HFF-Myc (cell line): ENCODE measurements at regions not wholly inside any gene's neighbourhood (a gene's known extent, or its start where the extent isn't known, plus 50 kb on each side); places are given as distances from the start of the nearest gene placed in this dataset.
A peak's percentile ranks its signal among the peaks of the same experiment; 100 is the strongest.

Experiments used
- DNase-seq: peaks from one replicate; pipeline ENCODE4 v3.0.0-alpha.2; 2011; ENCODE audit warnings: low read depth; ENCODE audit errors: extremely low read depth
- H3K4me3 ChIP-seq: replicated peaks from 2 replicates; pipeline ENCODE4 v1.5.1; 2011; ENCODE audit warnings: low read depth, mild to moderate bottlenecking, control low read depth, low read length
- CTCF ChIP-seq: IDR thresholded peaks from 2 replicates; pipeline ENCODE4 v1.5.1; 2012; ENCODE audit warnings: mild to moderate bottlenecking, low read depth, low read length, control low read depth; ENCODE audit errors: missing control alignments

- TF ChIP-seq CTCF, result no peak
- H3K4me3 ChIP-seq, result no peak overlapping the region
Observed at GRCh38 chr12:115736360-115736759, 541.1 kb downstream of the MED13L start.

GRCh38 chr12:115730975-115731541 lies 546.4 kb downstream of the MED13L start:
- TF ChIP-seq CTCF, result no peak
- DNase-seq, result no peak
- H3K4me3 ChIP-seq, result no peak overlapping the region

More at GRCh38 chr12:115736360-115736759, 541.1 kb downstream of the MED13L start:
- DNase-seq, result no peak

GRCh38 chr12:115726691-115727090 lies 550.8 kb downstream of the MED13L start:
- H3K4me3 ChIP-seq, result no peak overlapping the region
- TF ChIP-seq CTCF, result no peak
- no peak for DNase-seq

- no peak for DNase-seq
- no peak overlapping the region for H3K4me3 ChIP-seq
- TF ChIP-seq CTCF, result no peak
Observed at GRCh38 chr12:115722181-115722580, 555.3 kb downstream of the MED13L start.

- TF ChIP-seq CTCF, result no peak
- no peak overlapping the region for H3K4me3 ChIP-seq
Observed at GRCh38 chr12:115716551-115716950, 560.9 kb downstream of the MED13L start.

GRCh38 chr12:115712676-115713075 lies 564.8 kb downstream of the MED13L start:
- DNase-seq, result no peak
- TF ChIP-seq CTCF, result no peak
- H3K4me3 ChIP-seq, result no peak overlapping the region

More at GRCh38 chr12:115716551-115716950, 560.9 kb downstream of the MED13L start:
- DNase-seq, result no peak

GRCh38 chr12:115710104-115710564 lies 567.4 kb downstream of the MED13L start:
- peak; percentile 96 for DNase-seq
- no peak for TF ChIP-seq CTCF

More at GRCh38 chr12:115710104-115710564, 567.4 kb downstream of the MED13L start:
- no peak overlapping the region for H3K4me3 ChIP-seq
